ENCODE measurements at regions not wholly inside any gene's neighbourhood (a gene's known extent, or its start where the extent isn't known, plus 50 kb on each side); places are given as distances from the start of the nearest gene placed in this dataset.
"Not testable (repeated sequence)": the region's sequence is repeated elsewhere in the genome, so short reads cannot be mapped to it uniquely, and the experiment has no call there.

GRCh38 chr17:18546514-18547398 lies 70.2 kb downstream of the LGALS9C start:
- H3K4me1 ChIP-seq; DNase-seq; H3K27me3 ChIP-seq; H3K27ac ChIP-seq; H3K9me3 ChIP-seq; ATAC-seq; intact Hi-C loops (cut with DNase I); H3K36me3 ChIP-seq; H3K4me3 ChIP-seq: not testable (repeated sequence)

- H3K36me3 ChIP-seq; ATAC-seq; DNase-seq; H3K9me3 ChIP-seq; intact Hi-C loops (cut with DNase I); H3K4me1 ChIP-seq; H3K27ac ChIP-seq; H3K4me3 ChIP-seq; H3K27me3 ChIP-seq: not testable (repeated sequence)
Measured at GRCh38 chr17:18557086-18557485, 80.5 kb downstream of the LGALS9C start.

- ATAC-seq, result peak; percentile 80
- H3K9me3 ChIP-seq; H3K4me3 ChIP-seq; H3K36me3 ChIP-seq; H3K27me3 ChIP-seq; H3K27ac ChIP-seq; DNase-seq; H3K4me1 ChIP-seq; intact Hi-C loops (cut with DNase I): not testable (repeated sequence)
Measured at GRCh38 chr17:18563381-18564098, 80.7 kb downstream of the TBC1D28 start.

- DNase-seq (peak in 1 of 4 donors; percentile 21), ATAC-seq (peak; percentile 95)
Measured at GRCh38 chr17:18564099-18564448, 80.1 kb downstream of the TBC1D28 start.

GRCh38 chr17:18568108-18568995 lies 75.8 kb downstream of the TBC1D28 start:
- H3K27ac ChIP-seq; H3K4me1 ChIP-seq; intact Hi-C loops (cut with DNase I); H3K4me3 ChIP-seq; H3K36me3 ChIP-seq; H3K27me3 ChIP-seq; DNase-seq; ATAC-seq; H3K9me3 ChIP-seq: not testable (repeated sequence)

More at GRCh38 chr17:18564099-18564448, 80.1 kb downstream of the TBC1D28 start:
- H3K27me3 ChIP-seq; H3K9me3 ChIP-seq; intact Hi-C loops (cut with DNase I); H3K27ac ChIP-seq; H3K4me3 ChIP-seq; H3K36me3 ChIP-seq; H3K4me1 ChIP-seq: not testable (repeated sequence)
- TF ChIP-seq CTCF (IDR thresholded peaks at IDR 0.05), result peak in 1 of 2 donors; percentile 41

GRCh38 chr17:18569489-18569913 lies 74.7 kb downstream of the TBC1D28 start:
- H3K36me3 ChIP-seq; H3K4me1 ChIP-seq; H3K27ac ChIP-seq; H3K27me3 ChIP-seq; H3K4me3 ChIP-seq; H3K9me3 ChIP-seq; intact Hi-C loops (cut with DNase I): not testable (repeated sequence)
- DNase-seq, result peak in 2 of 4 donors; percentile 3 to 11
- ATAC-seq, result peak; percentile 96

- H3K27ac ChIP-seq; intact Hi-C loops (cut with DNase I); ATAC-seq; H3K27me3 ChIP-seq; H3K36me3 ChIP-seq; H3K4me3 ChIP-seq; H3K4me1 ChIP-seq; DNase-seq; H3K9me3 ChIP-seq: not testable (repeated sequence)
Measured at GRCh38 chr17:18572536-18572935, 71.7 kb downstream of the TBC1D28 start.

- H3K9me3 ChIP-seq; H3K4me1 ChIP-seq; DNase-seq; ATAC-seq; intact Hi-C loops (cut with DNase I); H3K36me3 ChIP-seq; H3K4me3 ChIP-seq; H3K27me3 ChIP-seq: not testable (repeated sequence)
- peak overlapping the region in 1 of 2 donors; percentile 63 for H3K27ac ChIP-seq
Measured at GRCh38 chr17:18574137-18574536, 70.1 kb downstream of the TBC1D28 start.
